ENCODE measurements at regions not wholly inside any gene's neighbourhood (a gene's known extent, or its start where the extent isn't known, plus 50 kb on each side); places are given as distances from the start of the nearest gene placed in this dataset.

DNA sequence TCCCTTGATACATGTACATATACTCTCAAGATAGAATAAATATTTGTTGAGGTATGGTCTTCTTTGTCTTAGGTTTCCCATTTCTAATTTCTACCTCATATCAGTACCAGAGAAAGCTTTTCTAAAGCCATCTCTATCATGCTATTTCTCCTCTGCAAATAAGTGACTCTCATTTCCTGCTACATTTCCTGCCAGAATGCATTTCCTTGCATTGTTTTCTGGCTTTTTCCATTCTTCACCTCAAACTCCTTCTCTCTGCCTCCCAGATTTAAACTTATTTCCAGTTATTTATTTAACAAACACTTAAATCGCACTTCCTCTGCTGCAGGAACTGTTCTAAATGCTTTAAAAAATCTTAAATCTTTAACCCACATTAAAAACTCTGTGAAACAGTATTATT is 74.4 kb upstream of the STMND1 start:
- TF ChIP-seq GABPA (IDR thresholded peaks at IDR 0.05; ENCODE audit: low read depth), result no peak
- TF ChIP-seq, protein P1, sequence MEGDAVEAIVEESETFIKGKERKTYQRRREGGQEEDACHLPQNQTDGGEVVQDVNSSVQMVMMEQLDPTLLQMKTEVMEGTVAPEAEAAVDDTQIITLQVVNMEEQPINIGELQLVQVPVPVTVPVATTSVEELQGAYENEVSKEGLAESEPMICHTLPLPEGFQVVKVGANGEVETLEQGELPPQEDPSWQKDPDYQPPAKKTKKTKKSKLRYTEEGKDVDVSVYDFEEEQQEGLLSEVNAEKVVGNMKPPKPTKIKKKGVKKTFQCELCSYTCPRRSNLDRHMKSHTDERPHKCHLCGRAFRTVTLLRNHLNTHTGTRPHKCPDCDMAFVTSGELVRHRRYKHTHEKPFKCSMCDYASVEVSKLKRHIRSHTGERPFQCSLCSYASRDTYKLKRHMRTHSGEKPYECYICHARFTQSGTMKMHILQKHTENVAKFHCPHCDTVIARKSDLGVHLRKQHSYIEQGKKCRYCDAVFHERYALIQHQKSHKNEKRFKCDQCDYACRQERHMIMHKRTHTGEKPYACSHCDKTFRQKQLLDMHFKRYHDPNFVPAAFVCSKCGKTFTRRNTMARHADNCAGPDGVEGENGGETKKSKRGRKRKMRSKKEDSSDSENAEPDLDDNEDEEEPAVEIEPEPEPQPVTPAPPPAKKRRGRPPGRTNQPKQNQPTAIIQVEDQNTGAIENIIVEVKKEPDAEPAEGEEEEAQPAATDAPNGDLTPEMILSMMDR (IDR thresholded peaks at IDR 0.05), result no peak
- no peak for TF ChIP-seq SIN3A (IDR thresholded peaks at IDR 0.05; ENCODE audit: borderline replicate concordance, low read depth, low read length)
- TF ChIP-seq POLR2AphosphoS5 (IDR thresholded peaks at IDR 0.05; ENCODE audit: low read depth, low read length), result no peak
- TF ChIP-seq RCOR1 (IDR thresholded peaks at IDR 0.05; ENCODE audit: low read length), result no peak
- TF ChIP-seq SMC3 (IDR thresholded peaks at IDR 0.05; ENCODE audit: low read depth, low read length), result no peak
- TF ChIP-seq RAD21 (IDR thresholded peaks at IDR 0.05; ENCODE audit: low read length), result no peak
- TF ChIP-seq FOXM1 (IDR thresholded peaks at IDR 0.05; ENCODE audit: low read depth), result no peak
- TF ChIP-seq, protein P2, sequence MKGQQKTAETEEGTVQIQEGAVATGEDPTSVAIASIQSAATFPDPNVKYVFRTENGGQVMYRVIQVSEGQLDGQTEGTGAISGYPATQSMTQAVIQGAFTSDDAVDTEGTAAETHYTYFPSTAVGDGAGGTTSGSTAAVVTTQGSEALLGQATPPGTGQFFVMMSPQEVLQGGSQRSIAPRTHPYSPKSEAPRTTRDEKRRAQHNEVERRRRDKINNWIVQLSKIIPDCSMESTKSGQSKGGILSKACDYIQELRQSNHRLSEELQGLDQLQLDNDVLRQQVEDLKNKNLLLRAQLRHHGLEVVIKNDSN (IDR thresholded peaks at IDR 0.05; ENCODE audit: borderline replicate concordance, low read depth), result no peak
- no peak for TF ChIP-seq TAF1 (IDR thresholded peaks at IDR 0.05; ENCODE audit: borderline replicate concordance, low read depth, low read length)
